Activated naive CD8-positive, alpha-beta T cell (primary cell): ENCODE measurements at regions not wholly inside any gene's neighbourhood (a gene's known extent, or its start where the extent isn't known, plus 50 kb on each side); places are given as distances from the start of the nearest gene placed in this dataset.

Experiments used
- H3K27ac Mint-ChIP-seq: one replicate; pipeline ENCODE4 v1.8.0; 2021; ENCODE audit warnings: mixed read lengths
- H3K27me3 Mint-ChIP-seq: one replicate; pipeline ENCODE4 v1.8.0; 2021; ENCODE audit warnings: mixed read lengths
- H3K36me3 Mint-ChIP-seq: one replicate; pipeline ENCODE4 v1.8.0; 2021; ENCODE audit warnings: mixed read lengths
- H3K4me1 Mint-ChIP-seq: one replicate; pipeline ENCODE4 v1.8.0; 2021; ENCODE audit warnings: low read depth, mixed read lengths
- H3K4me3 Mint-ChIP-seq: one replicate; pipeline ENCODE4 v1.8.0; 2021; ENCODE audit warnings: mild to moderate bottlenecking, mixed read lengths
- H3K9me3 Mint-ChIP-seq: one replicate; pipeline ENCODE4 v1.8.0; 2021; ENCODE audit warnings: low read depth, mixed read lengths

DNA sequence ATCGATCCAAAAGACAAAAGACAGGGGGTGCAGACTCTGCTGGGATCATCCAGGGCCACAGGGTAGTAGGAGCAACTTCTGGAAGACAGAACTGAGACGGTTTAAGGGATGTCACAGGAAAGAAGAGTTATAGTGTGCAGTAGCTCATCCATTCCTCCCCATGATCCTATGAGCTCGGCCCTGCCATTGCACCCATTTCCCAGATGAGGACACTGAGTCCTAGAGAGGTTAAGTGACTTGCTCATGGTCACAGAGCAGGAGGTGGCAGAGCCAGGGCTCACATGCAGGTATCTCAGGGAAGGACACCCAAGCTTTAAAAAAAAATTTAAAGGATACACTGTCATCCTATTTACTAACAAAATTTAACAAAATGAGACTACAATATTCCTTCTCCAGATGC lies 86.1 kb upstream of the FZD10 start:
- Mint-ChIP-seq H3K4me3 (no peak overlapping the region), H3K27me3 (peaks cover 27% of the 10 kb centered on the region), H3K9me3 (peaks cover 5% of the 10 kb centered on the region), H3K4me1 (peaks cover 2% of the 10 kb centered on the region), H3K27ac (no peak overlapping the region), H3K36me3 (no peaks in the 10 kb centered on the region)

DNA sequence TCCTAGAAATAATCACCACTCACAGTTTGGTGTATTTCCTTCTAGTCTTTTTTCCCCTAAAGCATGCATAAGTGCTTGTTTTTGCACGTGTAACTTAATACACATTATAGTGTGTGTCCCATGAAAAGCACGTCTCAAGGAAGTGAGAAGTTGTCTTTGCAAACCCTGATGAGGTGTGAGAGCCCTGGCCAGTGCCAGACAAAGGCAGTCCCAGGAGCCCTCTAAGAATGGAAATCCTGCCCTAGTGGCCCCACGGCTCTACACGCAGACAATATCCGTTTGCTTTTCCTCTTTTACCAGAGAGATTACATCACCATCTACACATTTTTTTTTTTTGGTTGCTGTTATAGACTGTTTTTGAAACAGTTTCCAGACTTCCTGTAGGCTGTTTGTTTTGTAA lies 85.5 kb upstream of the FZD10 start:
- Mint-ChIP-seq H3K27ac (no peak overlapping the region), H3K27me3 (peaks cover 28% of the 10 kb centered on the region), H3K36me3 (no peaks in the 10 kb centered on the region), H3K9me3 (peaks cover 5% of the 10 kb centered on the region), H3K4me3 (no peak overlapping the region), H3K4me1 (peaks cover 2% of the 10 kb centered on the region)

DNA sequence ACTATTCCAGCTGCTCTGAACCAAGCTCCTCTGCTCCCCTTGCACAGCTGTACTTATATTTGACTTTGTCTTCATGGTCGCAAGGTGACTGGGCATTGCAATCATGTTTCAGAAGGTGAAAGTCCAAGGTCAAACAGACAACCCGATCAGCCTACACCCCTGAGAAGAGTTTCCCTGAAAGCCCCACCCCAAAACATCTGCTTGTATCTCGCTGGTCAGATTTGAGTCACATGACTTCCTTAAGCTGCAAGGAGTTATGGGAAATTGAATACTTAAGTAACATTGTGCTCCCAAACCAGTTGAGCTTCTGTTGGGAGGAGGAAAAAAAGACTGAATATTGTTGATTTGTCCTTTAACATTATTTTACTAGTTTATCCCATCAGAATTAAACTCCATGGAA lies 83.4 kb upstream of the FZD10 start:
- H3K4me1 Mint-ChIP-seq: peaks cover 2% of the 10 kb centered on the region
- no peak overlapping the region for H3K4me3 Mint-ChIP-seq
- no peaks in the 10 kb centered on the region for H3K36me3 Mint-ChIP-seq
- H3K27me3 Mint-ChIP-seq: peaks cover 27% of the 10 kb centered on the region
- H3K9me3 Mint-ChIP-seq: peaks cover 5% of the 10 kb centered on the region
- H3K27ac Mint-ChIP-seq: no peak overlapping the region

DNA sequence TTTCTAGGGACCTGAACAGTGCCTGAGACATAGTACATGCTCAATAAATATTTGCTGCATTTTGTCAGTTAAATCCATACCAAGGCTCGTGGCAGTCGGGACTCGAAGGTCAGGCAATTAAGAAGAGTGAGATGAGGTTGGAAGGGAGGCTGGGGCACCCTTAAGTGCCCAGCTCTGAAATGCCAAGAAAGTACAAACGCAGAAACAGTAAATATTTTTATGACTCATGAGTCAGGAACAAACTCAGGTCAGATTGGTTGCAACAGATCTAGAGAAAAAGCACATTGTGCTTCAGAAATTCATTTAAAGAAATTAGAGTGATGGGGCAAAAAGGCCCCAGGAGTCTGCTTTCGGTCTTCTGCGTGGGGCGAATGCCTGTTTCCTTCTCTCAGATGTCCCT lies 83.0 kb upstream of the FZD10 start:
- no peak overlapping the region for H3K4me3 Mint-ChIP-seq
- no peaks in the 10 kb centered on the region for H3K36me3 Mint-ChIP-seq
- H3K27me3 Mint-ChIP-seq: peaks cover 25% of the 10 kb centered on the region

DNA sequence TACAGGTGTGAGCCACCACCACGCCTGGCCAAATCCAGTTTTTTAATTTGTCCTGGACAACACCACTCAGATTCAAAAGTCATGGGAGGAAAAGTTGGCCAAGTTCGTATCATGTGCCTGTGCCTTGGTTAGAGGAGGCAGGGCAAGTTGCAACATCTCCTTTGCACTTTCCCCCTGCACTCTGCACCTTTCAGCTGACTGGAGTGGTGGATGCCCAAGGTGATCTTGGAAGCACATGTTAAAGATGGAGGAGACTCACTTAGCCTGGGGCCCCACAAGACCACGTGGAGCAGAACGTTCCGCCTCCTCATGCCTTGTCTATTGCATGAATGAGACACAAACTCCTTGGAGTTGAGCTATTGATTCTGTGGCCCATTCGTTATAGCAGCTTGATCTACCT lies 82.1 kb upstream of the FZD10 start:
- Mint-ChIP-seq H3K36me3 (no peaks in the 10 kb centered on the region), H3K4me1 (peaks cover 5% of the 10 kb centered on the region), H3K9me3 (peaks cover 5% of the 10 kb centered on the region)

More for the DNA sequence above, 83.0 kb upstream of the FZD10 start:
- Mint-ChIP-seq H3K27ac (no peak overlapping the region), H3K4me1 (peaks cover 2% of the 10 kb centered on the region), H3K9me3 (peaks cover 5% of the 10 kb centered on the region)

DNA sequence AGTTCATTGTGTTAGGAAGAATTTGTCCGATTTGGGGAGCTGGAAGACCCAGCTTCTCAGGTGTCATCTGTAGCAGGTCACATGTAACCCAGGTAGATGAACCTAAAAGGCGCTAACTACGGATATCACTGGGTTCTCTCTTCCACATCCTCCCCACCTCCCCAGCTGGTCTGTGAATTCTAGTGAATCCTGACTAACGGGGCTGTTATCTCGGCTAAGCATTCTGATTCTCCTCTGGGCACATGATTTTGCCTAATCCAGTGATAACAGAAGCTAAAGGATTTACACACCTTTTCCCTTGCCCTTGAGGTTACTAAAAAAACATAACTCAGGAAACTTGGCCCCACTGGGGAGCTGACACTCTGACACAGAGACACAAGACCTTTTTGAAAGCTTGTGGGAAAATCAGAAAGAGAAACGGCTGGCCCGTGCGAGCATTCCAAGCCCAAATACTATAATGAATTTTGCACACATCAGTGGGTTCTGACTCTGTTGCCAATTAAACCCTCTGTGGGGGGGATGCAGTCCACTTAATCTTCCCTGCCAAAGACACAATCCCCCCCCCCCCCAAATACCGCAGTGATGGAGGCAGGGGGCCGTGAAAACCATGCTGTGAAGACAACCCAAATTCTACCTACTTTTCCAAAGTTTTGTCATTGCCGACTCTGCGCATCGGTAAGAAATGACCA lies 81.0 kb upstream of the FZD10 start:
- peaks cover 12% of the 10 kb centered on the region for H3K4me1 Mint-ChIP-seq
- peaks cover 5% of the 10 kb centered on the region for H3K9me3 Mint-ChIP-seq
- no peaks in the 10 kb centered on the region for H3K36me3 Mint-ChIP-seq
- peaks cover 13% of the 10 kb centered on the region for H3K27me3 Mint-ChIP-seq
- H3K4me3 Mint-ChIP-seq: no peak overlapping the region
- H3K27ac Mint-ChIP-seq: no peak overlapping the region

More for the DNA sequence above, 82.1 kb upstream of the FZD10 start:
- no peak overlapping the region for H3K4me3 Mint-ChIP-seq
- H3K27ac Mint-ChIP-seq: no peak overlapping the region
- H3K27me3 Mint-ChIP-seq: peaks cover 21% of the 10 kb centered on the region

DNA sequence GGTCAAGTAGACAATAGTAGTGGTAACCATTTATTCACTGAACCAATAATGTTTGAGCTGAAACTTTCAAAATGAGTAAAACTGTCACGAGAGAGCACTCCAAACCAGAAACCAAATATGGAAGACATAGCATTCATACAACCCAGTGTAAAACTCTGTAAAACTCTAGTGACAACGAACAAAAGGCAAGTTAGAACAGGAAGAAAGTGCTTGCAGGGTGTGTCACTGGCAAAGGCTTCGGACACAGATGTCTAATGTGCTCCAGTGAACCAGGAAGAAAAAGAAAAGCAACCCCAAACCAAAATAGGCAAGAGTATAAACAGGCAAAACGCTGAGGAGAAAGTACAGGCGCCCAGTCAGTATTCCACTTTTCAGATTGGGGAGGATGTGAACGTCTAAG lies 79.3 kb upstream of the FZD10 start:
- H3K9me3 Mint-ChIP-seq: peaks cover 5% of the 10 kb centered on the region
- H3K27me3 Mint-ChIP-seq: peaks cover 10% of the 10 kb centered on the region
- H3K36me3 Mint-ChIP-seq: no peaks in the 10 kb centered on the region
- H3K4me3 Mint-ChIP-seq: no peak overlapping the region
- H3K27ac Mint-ChIP-seq: no peak overlapping the region
- peaks cover 28% of the 10 kb centered on the region for H3K4me1 Mint-ChIP-seq

DNA sequence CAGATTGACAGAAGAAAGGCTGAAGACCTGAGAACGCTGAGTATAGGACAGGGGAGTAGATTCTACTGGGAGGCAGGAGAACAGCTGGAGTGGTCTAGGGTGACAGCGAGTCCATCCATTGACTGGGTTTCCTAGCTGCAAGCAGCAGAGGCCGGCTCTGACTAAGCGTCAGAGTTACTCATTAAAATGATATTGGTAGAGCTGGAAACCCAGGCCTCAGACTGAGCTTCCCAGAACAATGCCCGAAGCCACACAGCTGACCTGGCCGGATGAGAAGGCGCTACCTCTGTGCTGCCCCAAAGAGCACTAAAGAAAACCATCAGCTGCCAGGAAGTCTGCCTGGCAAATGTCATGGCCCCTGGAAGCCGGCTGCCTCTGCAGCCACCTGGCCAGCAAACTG lies 78.5 kb upstream of the FZD10 start:
- Mint-ChIP-seq H3K36me3 (no peaks in the 10 kb centered on the region), H3K4me1 (peaks cover 31% of the 10 kb centered on the region), H3K27ac (no peak overlapping the region)

DNA sequence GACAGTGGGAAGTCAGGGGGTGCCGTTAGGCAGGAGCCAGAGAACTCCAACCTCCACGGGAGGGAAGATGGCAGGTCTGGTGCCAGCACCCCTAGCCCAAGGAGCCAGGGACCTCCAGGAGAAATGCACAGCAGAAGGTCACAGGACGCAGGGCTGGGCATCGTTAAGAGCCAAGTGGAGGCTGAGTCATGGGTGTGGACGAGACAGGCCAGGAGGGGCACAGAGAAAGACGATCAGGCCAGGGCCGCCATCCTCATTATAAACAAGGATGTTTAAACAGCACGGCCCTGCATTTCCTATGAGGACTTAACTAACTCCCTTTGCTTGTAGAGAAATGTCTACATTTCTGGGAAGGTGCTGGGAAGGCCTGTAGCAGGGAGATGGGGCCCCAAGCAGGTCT lies 77.9 kb upstream of the FZD10 start:
- no peaks in the 10 kb centered on the region for H3K9me3 Mint-ChIP-seq
- H3K27me3 Mint-ChIP-seq: peaks cover 6% of the 10 kb centered on the region

More for the DNA sequence above, 78.5 kb upstream of the FZD10 start:
- Mint-ChIP-seq H3K27me3 (peaks cover 10% of the 10 kb centered on the region), H3K9me3 (peaks cover 5% of the 10 kb centered on the region), H3K4me3 (no peak overlapping the region)

DNA sequence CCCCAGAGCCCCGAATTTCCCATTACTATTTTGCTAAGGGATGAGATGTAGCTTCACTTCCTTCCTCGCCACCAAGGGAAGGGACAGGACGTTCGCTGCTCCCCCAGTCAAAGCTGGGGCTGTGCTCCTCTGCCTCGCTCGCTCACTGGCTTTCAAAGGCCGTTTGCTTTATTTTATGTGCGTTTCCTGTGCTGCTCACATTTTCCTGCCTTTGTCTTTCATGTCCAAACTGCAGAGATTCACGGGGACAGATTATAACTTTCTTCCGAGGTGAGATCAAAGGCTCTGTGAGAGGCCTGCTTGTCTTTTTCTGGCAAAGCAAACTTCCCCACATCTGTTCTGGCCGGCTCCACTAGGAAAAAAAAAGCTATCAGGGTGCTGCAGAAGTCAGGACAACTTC lies 76.0 kb upstream of the FZD10 start:
- H3K4me1 Mint-ChIP-seq: peaks cover 31% of the 10 kb centered on the region
- H3K27ac Mint-ChIP-seq: peak overlapping the region; percentile 50
- no peaks in the 10 kb centered on the region for H3K36me3 Mint-ChIP-seq
- H3K4me3 Mint-ChIP-seq: peak overlapping the region; percentile 72
- H3K9me3 Mint-ChIP-seq: no peaks in the 10 kb centered on the region
- H3K27me3 Mint-ChIP-seq: peaks cover 3% of the 10 kb centered on the region

More for the DNA sequence above, 77.9 kb upstream of the FZD10 start:
- H3K4me3 Mint-ChIP-seq: no peak overlapping the region
- H3K27ac Mint-ChIP-seq: no peak overlapping the region
- peaks cover 31% of the 10 kb centered on the region for H3K4me1 Mint-ChIP-seq
- H3K36me3 Mint-ChIP-seq: no peaks in the 10 kb centered on the region

DNA sequence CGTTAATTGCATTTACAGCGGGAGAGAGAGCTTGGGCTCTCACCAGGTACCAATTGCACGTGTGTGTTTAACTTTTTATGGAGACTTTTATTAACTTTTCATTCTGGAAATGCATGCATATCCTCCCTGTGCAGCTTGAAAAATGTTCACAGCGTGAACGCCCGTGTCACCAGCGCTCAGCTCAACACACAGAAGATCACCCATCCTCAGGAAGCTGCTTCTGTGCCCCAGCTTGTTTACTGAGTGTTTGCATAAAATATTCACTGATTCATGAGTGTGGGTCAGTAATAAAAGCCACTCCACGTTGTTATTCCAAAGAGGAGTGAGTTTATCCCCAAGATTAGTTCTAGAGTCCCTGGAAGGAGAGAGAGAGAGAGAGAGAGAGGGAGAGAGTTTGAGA lies 75.5 kb upstream of the FZD10 start:
- H3K4me1 Mint-ChIP-seq: peaks cover 31% of the 10 kb centered on the region
- H3K36me3 Mint-ChIP-seq: no peaks in the 10 kb centered on the region
- H3K4me3 Mint-ChIP-seq: peak overlapping the region; percentile 72
- H3K27ac Mint-ChIP-seq: peak overlapping the region; percentile 46
- H3K27me3 Mint-ChIP-seq: peaks cover under 1% of the 10 kb centered on the region
- no peaks in the 10 kb centered on the region for H3K9me3 Mint-ChIP-seq

DNA sequence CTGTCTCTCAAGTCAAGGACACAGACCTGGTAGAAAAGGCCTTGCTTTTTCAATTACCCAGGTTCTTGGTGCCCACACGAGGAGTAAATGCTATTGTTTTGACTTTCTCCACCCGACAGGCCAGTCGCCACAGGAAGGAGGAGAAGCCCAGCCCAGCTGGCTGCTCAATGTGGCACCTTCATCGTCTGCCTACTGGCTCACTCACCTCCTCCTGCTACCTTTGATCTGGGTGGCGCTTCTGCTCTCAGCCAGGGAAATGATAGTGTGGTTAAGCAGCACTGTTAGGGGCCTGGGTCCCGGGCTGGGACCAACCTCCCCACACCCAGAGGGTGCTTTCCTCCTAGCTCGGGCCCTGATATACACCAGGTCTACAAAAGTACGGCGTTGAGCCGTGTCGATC lies 75.0 kb upstream of the FZD10 start:
- Mint-ChIP-seq H3K4me1 (peaks cover 31% of the 10 kb centered on the region), H3K27ac (no peak overlapping the region), H3K36me3 (no peaks in the 10 kb centered on the region), H3K4me3 (peak overlapping the region; percentile 72), H3K27me3 (no peaks in the 10 kb centered on the region), H3K9me3 (no peaks in the 10 kb centered on the region)

DNA sequence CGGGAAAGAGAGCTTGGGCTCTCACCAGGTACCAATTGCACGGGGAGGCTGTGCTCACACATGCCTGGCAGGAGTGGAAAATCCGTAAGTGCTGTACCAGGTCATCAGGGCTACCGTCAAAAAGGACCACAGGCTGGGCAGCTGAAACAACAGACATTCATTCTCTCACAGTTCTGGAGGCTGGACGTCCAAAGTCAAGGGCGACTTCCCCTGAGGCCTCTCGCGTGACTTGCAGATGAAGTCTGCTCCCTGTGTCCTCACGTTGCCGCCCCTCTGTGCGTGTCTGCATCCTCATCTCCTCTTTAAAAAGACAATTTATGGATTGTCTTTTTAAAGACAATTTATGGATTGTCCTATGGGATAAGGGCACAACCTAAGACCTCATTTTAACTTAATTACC lies 73.8 kb upstream of the FZD10 start:
- Mint-ChIP-seq H3K4me3 (no peak overlapping the region), H3K9me3 (no peaks in the 10 kb centered on the region), H3K4me1 (peaks cover 31% of the 10 kb centered on the region), H3K27me3 (no peaks in the 10 kb centered on the region), H3K27ac (no peak overlapping the region), H3K36me3 (no peaks in the 10 kb centered on the region)

DNA sequence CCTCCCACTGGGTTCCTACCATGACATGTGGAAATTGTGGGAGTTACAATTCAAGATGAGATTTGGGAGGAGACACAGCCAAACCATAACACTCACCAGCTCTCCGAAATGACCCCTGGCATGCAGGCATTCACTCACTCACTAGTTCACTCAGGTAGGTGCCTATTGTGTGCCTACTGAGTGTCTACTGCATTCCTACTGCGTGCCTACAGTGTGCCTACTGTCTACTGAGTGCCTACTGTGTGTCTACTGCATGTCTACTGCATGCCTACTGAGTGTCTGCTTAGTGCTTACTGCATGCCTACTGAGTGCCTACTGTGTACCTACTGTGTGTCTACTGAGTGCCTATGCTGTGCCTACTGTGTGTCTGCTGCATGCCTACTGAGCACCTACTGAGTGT lies 71.7 kb upstream of the FZD10 start:
- no peak overlapping the region for H3K27ac Mint-ChIP-seq
- H3K9me3 Mint-ChIP-seq: no peaks in the 10 kb centered on the region
- H3K36me3 Mint-ChIP-seq: peaks cover 2% of the 10 kb centered on the region
- H3K4me3 Mint-ChIP-seq: no peak overlapping the region
- peaks cover 25% of the 10 kb centered on the region for H3K4me1 Mint-ChIP-seq
- H3K27me3 Mint-ChIP-seq: peaks cover 2% of the 10 kb centered on the region

DNA sequence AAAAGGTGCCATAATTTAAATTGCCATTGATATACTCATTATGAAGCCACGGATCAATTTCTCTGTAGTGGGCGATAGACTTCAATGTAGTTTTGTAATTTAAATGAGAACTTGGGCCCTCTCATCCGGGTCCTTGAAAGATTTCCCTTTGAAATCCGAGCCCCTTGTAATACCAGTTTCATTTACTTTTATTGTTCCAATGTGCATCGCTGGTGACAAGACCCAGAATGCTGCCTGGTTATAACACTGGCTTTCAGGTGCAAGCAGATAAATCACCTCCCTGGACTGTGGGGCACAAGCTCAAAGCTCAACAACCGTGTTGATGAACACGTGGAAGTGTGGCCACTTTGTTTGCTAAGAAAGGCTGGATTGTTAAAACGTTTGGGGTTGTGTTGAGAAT lies 68.9 kb upstream of the FZD10 start:
- peaks cover 4% of the 10 kb centered on the region for H3K27me3 Mint-ChIP-seq
- H3K9me3 Mint-ChIP-seq: no peaks in the 10 kb centered on the region
- H3K4me1 Mint-ChIP-seq: no peaks in the 10 kb centered on the region
- H3K36me3 Mint-ChIP-seq: peaks cover 2% of the 10 kb centered on the region
- H3K27ac Mint-ChIP-seq: no peak overlapping the region
- no peak overlapping the region for H3K4me3 Mint-ChIP-seq

DNA sequence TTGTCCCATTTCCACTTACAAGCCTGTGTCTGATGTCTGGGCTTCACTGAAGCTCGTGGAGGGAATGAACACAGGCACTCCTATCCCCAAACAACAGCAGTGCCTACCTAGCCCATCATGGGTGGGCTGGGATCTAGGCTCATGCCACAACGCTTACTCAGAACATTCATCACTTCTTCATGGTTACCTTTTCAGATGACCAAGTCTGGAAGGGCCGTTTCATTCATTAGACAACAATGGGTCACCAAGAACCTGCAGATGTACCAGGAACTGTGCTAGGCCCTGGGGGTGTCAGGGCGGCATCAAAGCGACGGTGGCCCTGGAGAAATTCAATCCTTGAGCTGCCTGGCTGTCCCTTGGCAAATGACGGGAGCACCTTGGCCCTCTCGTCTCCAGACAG lies 64.9 kb upstream of the FZD10 start:
- Mint-ChIP-seq H3K27me3 (peaks cover 6% of the 10 kb centered on the region), H3K4me1 (no peaks in the 10 kb centered on the region), H3K4me3 (no peak overlapping the region), H3K36me3 (peaks cover 2% of the 10 kb centered on the region), H3K27ac (no peak overlapping the region), H3K9me3 (no peaks in the 10 kb centered on the region)
